Endothelial cell of umbilical vein (primary cell): ENCODE measurements at regions not wholly inside any gene's neighbourhood (a gene's known extent, or its start where the extent isn't known, plus 50 kb on each side); places are given as distances from the start of the nearest gene placed in this dataset.

ENCODE experiments used
- CTCF ChIP-seq, 2 donors: IDR thresholded peaks; 1 replicate in 1 of 2; 2 replicates in 1 of 2; pipeline ENCODE4 v1.5.1; 2011; ENCODE audit warnings: low read length in 2 of 2, mild to moderate bottlenecking in 2 of 2, moderate library complexity in 2 of 2, control low read depth in 1 of 2, inconsistent platforms in 1 of 2, low read depth in 1 of 2; ENCODE audit not compliant: insufficient read depth in 1 of 2; ENCODE audit errors: extremely low read depth in 1 of 2
- EZH2 ChIP-seq: IDR thresholded peaks from 2 replicates; pipeline ENCODE4 v1.6.1; 2012; ENCODE audit warnings: borderline replicate concordance, low read depth, mild to moderate bottlenecking, moderate library complexity, low read length, inconsistent platforms; ENCODE audit not compliant: severe bottlenecking
- FOS ChIP-seq: IDR thresholded peaks from 2 replicates; pipeline ENCODE4 v1.6.1; 2011; ENCODE audit warnings: mild to moderate bottlenecking, low read length, moderate library complexity, borderline replicate concordance; ENCODE audit not compliant: insufficient read depth
- JUN ChIP-seq: IDR thresholded peaks from 2 replicates; pipeline ENCODE4 v1.6.1; 2011; ENCODE audit warnings: borderline replicate concordance, low read depth; ENCODE audit not compliant: insufficient read length, insufficient read depth
- MYC ChIP-seq: IDR thresholded peaks from one replicate; pipeline ENCODE4 v1.6.1; 2011; ENCODE audit warnings: mild to moderate bottlenecking, low read depth, low read length
- POLR2A ChIP-seq: IDR thresholded peaks from 2 replicates; pipeline ENCODE4 v1.6.1; 2012; ENCODE audit warnings: low read depth, mild to moderate bottlenecking, control low read depth, low read length
- POLR2AphosphoS5 ChIP-seq: IDR thresholded peaks from 2 replicates; pipeline ENCODE4 v1.6.1; 2012; ENCODE audit warnings: low read depth, mild to moderate bottlenecking, control low read depth, low read length, moderate library complexity; ENCODE audit not compliant: insufficient read depth
- TF ChIP-seq, protein P1 (sequence below): IDR thresholded peaks from 2 replicates; pipeline ENCODE4 v1.6.1; 2011; ENCODE audit not compliant: insufficient read depth, insufficient read length

- TF ChIP-seq POLR2A (no peak), POLR2AphosphoS5 (no peak), CTCF (IDR thresholded peaks at IDR 0.05; ENCODE audit: extremely low read depth in 1 of 2, insufficient read depth in 1 of 2, low read depth in 1 of 2, low read length in 2 of 2) (no peak), FOS (no peak), JUN (no peak), EZH2 (no peak), MYC (no peak)
- TF ChIP-seq, protein P1, sequence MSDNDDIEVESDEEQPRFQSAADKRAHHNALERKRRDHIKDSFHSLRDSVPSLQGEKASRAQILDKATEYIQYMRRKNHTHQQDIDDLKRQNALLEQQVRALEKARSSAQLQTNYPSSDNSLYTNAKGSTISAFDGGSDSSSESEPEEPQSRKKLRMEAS: no peak
Observed at GRCh38 chr2:58584606-58585118, 343.5 kb upstream of the FANCL start.
